ENCODE measurements at regions not wholly inside any gene's neighbourhood (a gene's known extent, or its start where the extent isn't known, plus 50 kb on each side); places are given as distances from the start of the nearest gene placed in this dataset.

DNA sequence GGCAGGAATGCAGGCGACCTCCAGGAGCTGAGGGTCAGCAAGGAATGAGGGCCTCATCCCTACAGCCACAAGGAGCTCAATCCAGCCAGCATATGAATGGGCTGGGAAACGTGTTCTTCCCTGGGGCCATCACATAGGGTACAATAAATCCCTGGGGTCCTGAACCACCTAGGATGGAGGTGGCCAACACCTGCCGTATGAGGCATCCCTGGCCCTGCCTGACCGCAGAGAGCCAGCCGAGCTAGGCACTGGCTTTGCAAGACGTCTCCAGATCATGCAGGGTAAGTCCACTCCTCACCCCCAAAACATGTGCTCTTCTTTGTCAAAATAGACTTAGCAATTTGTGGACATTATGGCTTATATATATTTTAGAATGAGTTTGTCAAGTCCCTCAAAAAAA lies 303.7 kb upstream of the DIO3 start:
- TF ChIP-seq, protein P1, sequence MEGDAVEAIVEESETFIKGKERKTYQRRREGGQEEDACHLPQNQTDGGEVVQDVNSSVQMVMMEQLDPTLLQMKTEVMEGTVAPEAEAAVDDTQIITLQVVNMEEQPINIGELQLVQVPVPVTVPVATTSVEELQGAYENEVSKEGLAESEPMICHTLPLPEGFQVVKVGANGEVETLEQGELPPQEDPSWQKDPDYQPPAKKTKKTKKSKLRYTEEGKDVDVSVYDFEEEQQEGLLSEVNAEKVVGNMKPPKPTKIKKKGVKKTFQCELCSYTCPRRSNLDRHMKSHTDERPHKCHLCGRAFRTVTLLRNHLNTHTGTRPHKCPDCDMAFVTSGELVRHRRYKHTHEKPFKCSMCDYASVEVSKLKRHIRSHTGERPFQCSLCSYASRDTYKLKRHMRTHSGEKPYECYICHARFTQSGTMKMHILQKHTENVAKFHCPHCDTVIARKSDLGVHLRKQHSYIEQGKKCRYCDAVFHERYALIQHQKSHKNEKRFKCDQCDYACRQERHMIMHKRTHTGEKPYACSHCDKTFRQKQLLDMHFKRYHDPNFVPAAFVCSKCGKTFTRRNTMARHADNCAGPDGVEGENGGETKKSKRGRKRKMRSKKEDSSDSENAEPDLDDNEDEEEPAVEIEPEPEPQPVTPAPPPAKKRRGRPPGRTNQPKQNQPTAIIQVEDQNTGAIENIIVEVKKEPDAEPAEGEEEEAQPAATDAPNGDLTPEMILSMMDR (conservative IDR thresholded peaks at IDR 0.05) = no peak
- no peak for TF ChIP-seq ZFX (IDR thresholded peaks at IDR 0.05)
